NCI-H510A (cell line): ENCODE measurements at regions not wholly inside any gene's neighbourhood (a gene's known extent, or its start where the extent isn't known, plus 50 kb on each side); places are given as distances from the start of the nearest gene placed in this dataset.

ENCODE experiments used
- DNase-seq: peaks from one replicate; lab custom pipeline; 2025; lab: John Stamatoyannopoulos, UW

DNA sequence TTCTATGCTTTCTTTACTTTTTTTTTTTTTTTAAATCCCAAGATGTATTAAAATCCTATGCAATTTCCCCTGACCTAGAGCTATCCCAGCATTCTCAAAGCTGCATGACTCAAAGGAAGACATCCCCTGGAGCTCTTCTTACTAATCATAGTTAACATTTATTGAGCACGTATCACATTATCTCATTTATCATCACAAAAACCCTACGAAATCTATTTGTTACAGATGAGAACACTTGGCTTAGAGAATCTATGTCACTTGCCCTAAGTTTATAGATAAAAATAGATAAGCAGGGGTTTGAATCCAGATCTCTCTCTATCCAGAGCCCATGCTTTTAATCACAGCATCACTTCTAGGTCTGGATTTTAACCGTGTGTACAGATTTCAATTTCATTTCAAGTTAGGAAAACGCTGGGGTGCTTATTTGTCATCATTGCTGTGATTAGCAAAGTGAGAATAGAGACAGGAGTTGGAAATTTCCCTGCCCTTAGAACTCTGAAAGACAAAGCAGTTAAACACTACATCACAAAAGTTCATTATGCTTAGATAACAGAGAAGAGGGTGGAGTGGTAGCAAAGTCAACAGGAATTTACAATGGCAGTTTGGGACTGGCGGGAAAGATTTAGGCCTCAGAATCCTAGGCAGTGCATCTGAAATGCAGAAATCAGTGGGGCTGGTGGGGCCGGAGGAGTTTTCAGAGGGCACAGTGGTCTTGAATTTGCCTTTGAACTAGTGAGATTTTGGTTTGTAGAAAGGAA, 177.7 kb upstream of the FRMD6 start:
- DNase-seq: no peak

GRCh38 chr14:51474854-51475253, 176.9 kb upstream of the FRMD6 start:
- no peak for DNase-seq

- DNase-seq: no peak
Observed at GRCh38 chr14:51478175-51478621, 173.5 kb upstream of the FRMD6 start.

DNA sequence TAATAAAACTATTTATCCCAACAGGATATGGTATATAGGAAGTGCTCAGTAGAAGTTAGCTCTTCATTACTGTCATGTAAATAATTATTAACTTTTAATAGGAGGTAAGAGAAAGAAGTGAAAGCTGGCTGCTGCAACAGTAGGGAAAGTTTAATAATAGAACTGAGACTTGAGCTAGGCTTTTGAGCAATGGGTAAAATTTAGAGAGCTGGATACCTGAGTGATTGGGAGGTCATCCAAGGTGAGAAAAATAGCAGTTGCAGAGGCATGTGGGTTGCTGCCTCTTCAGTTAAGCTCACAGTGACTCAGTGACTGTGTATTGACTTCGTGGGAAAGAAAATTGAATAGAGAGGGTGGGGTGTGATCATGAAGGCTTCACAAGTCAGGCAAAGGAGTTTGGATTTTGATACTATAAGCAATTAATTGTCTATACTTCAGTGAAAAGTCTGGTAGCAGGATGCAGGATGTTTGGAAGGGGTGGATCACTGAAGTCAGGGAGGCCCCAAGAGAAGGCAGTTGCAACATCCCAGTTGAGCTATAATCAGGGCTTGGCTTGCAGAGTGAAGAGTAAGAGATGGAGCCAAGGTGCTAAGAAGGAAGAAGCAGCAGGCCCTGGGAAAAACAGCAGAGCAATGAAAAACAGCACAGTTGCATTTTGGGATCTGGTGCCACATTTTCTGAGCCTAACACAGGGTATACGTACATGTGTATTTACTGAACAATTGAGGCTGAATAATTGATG, 172.0 kb upstream of the FRMD6 start:
- no peak for DNase-seq

DNA sequence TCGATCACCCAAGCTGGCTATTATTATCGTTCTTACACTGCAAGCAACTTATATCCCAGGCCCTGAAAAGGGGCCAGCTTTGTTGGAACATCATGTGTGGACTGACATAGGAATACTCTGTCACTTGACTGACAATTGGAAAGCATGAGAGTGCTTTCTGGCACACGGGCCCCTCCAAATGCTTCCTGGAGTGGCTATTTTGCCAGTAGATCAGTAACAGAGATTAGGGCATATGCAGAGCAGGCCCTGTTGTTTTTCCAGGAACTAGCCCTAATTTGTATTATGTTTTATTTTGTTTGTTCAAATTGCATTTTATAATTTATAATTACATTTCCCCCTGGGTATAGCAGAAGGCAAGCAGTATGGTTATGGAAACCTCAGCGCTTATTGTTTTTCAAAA, 170.1 kb upstream of the FRMD6 start:
- DNase-seq: no peak

DNA sequence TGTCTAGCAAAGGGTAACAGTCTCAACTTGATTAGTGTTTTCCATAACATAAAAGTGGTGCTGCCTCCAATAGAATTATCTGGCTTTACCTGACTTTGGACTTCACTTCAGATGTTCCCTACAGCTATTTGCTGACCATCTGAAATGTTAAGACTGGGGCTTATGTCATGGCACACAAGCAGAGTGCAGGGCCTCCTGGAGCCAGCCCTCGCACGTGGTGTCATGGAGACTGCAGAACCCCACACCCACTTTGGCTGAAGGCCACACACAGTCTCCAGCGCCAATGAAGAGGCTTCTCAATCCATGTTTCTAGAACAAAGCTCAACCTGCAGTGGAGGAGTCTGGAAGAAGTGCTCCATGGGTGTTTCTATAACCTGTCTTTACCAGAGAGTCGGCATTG, 169.6 kb upstream of the FRMD6 start:
- no peak for DNase-seq

GRCh38 chr14:51484485-51484884, 167.2 kb upstream of the FRMD6 start:
- no peak for DNase-seq

GRCh38 chr14:51485733-51486132, 166.0 kb upstream of the FRMD6 start:
- no peak for DNase-seq

DNA sequence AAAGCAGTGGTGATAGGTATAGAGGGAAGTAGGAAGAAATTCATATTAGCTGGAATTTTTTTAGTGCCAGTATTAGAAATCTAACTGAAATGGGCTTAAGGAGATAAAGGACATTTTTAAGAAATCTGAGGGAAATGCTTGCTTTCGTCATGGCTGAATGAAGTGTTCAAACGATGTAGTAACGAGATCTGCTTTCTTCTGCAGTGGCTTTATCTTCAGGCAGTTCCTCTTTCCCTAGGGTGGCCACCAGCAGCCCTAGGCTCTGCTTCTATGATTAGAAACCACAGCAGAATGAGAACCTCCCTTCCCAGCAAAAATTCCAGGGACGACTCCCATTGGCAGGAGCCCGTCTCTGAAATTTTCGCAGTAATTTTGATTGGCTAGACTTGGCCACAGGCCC, 163.9 kb upstream of the FRMD6 start:
- no peak for DNase-seq

GRCh38 chr14:51488569-51489220, 163.0 kb upstream of the FRMD6 start:
- no peak for DNase-seq

DNA sequence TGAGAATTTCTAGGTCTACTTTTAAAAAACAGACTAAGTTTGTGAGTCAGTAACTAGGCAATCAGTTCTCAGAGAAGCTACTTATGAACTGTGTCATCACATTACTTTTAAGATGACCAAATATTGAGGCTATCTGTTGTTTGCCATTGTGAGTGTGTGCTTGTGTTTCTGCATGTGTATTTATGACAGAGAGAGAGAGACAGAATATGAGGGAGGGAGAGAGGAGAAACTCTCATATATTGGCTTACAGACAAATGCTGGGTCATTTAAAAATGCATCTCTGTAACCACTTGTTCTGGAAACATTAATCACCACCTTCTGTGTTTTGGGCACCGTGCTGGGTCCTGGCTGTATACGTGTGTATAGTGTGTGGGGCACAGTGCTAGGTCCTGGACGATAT, 161.5 kb upstream of the FRMD6 start:
- DNase-seq: no peak

GRCh38 chr14:51491036-51491545, 160.6 kb upstream of the FRMD6 start:
- no peak for DNase-seq

- no peak for DNase-seq
Observed at GRCh38 chr14:51491776-51492175, 159.9 kb upstream of the FRMD6 start.

DNA sequence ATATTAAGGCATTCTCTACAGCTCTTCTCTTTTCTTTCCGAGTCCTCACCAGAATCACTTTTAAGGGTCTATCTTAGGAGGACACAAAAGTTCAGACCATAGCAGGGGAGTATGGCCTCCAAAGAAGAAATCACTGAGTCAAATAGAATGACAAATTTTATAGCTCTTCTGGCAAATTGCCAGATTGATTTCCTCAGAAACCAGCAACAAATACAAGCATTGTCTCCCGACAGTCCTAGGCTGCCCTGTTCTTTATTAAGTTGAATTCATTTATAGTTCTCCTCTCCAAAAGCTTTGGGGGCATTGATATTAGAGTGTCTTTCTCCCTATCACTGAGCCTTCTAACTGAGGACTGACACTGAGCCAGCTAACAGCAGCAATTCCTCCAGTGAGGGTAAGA, 156.4 kb upstream of the FRMD6 start:
- no peak for DNase-seq

DNA sequence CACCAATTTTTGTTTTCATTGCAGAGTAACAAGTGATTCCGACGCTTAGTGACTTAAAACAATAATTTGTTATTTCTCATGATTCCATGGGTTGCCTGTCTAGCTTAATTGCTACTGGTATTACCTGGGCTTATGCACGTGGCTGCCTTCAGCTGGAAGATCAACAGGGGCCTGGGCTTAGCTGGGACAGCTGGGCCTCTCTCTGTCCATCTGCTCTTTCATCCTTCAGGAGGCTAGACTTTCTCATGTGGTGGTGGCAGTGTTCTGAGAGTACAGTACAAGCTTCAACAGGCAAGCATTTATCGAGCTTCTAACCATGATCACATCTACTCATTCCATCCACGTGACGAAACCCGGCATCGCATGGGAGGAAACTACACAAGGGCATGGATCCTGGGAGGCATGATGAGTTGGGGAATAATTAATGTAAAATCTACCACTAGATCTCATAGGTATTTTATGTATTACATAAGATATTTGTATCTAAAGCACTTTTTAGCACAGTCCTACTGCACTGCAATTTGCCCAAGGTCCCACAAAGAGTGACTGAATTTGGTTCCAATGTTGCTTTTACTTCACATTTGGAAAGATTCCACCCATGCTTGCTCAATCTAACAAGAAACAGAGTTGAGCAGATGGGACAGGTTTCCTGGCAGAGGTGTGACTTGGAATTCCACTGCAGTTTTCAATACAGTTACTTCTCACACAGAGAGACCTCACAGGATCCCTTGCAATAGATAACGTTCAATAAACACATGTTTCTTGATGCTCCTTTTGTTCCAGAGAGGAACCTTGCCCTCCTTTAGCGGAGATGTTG, 153.1 kb upstream of the FRMD6 start:
- DNase-seq: no peak

- DNase-seq: no peak
Observed at GRCh38 chr14:51500776-51501175, 150.9 kb upstream of the FRMD6 start.

- DNase-seq: no peak
Observed at GRCh38 chr14:51501746-51502145, 150.0 kb upstream of the FRMD6 start.

- no peak for DNase-seq
Observed at GRCh38 chr14:51504669-51505068, 147.0 kb upstream of the FRMD6 start.

DNA sequence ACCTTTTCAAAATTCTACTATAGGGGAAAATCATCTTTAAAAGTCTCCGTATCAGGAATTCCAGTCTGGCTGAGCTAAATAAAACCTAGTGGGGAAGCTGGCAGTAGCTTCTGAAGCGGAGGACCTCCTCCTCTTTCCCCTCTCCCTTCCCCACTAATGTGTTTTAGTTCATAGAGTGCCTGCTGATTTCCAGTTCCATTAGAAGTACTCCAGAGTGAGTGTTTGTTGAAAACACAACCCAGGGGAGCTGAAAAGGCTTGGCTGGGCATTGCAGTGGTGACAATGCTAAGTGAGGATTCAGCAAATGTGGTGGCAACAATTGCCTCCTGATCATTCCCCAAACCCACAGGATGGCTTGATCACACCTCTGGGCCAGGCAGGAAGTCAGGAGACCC, 144.2 kb upstream of the FRMD6 start:
- DNase-seq: no peak

- DNase-seq: no peak
Observed at GRCh38 chr14:51507906-51508511, 143.7 kb upstream of the FRMD6 start.

- no peak for DNase-seq
Observed at GRCh38 chr14:51511265-51511664, 140.4 kb upstream of the FRMD6 start.

DNA sequence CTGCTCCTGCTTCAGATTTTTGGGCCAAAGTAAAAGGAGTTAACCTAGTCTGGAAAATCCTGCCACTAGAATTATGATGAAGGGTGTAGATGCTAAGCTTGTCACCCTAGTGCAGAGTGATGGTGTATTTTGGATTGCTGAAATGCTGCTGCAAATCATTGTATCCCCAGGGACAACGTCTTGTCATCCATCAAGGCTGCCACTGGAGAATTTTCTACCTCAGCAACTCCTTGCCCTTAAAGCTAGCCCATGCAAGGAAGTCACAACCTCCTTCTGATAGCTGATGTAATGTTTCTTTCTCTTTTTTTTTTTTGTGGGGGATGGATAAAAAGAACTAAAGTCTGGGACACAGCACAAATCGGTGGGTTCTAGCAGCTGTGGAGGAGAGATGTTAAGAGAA, 139.4 kb upstream of the FRMD6 start:
- no peak for DNase-seq
